ENCODE measurements at regions not wholly inside any gene's neighbourhood (a gene's known extent, or its start where the extent isn't known, plus 50 kb on each side); places are given as distances from the start of the nearest gene placed in this dataset.

- TF ChIP-seq, protein P1, sequence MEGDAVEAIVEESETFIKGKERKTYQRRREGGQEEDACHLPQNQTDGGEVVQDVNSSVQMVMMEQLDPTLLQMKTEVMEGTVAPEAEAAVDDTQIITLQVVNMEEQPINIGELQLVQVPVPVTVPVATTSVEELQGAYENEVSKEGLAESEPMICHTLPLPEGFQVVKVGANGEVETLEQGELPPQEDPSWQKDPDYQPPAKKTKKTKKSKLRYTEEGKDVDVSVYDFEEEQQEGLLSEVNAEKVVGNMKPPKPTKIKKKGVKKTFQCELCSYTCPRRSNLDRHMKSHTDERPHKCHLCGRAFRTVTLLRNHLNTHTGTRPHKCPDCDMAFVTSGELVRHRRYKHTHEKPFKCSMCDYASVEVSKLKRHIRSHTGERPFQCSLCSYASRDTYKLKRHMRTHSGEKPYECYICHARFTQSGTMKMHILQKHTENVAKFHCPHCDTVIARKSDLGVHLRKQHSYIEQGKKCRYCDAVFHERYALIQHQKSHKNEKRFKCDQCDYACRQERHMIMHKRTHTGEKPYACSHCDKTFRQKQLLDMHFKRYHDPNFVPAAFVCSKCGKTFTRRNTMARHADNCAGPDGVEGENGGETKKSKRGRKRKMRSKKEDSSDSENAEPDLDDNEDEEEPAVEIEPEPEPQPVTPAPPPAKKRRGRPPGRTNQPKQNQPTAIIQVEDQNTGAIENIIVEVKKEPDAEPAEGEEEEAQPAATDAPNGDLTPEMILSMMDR (IDR thresholded peaks at IDR 0.05; ENCODE audit: unreplicated experiment), result no peak
- Mint-ChIP-seq H3K4me3 (ENCODE audit: unreplicated experiment) (no peak overlapping the region), H3K27me3 (ENCODE audit: unreplicated experiment) (no peaks in the 10 kb centered on the region), H3K4me1 (ENCODE audit: unreplicated experiment) (no peaks in the 10 kb centered on the region), H3K9me3 (ENCODE audit: unreplicated experiment) (no peaks in the 10 kb centered on the region), H3K36me3 (ENCODE audit: low read depth, unreplicated experiment) (no peaks in the 10 kb centered on the region), H3K27ac (ENCODE audit: unreplicated experiment) (no peak overlapping the region)
- no peak for DNase-seq (ENCODE audit: low spot score)
Measured at GRCh38 chr2:14747447-14747846, 114.9 kb downstream of the LRATD1 start.

- Mint-ChIP-seq H3K27ac (ENCODE audit: unreplicated experiment) (no peak overlapping the region), H3K9me3 (ENCODE audit: unreplicated experiment) (no peaks in the 10 kb centered on the region), H3K4me1 (ENCODE audit: unreplicated experiment) (no peaks in the 10 kb centered on the region), H3K27me3 (ENCODE audit: unreplicated experiment) (no peaks in the 10 kb centered on the region), H3K36me3 (ENCODE audit: low read depth, unreplicated experiment) (no peaks in the 10 kb centered on the region), H3K4me3 (ENCODE audit: unreplicated experiment) (no peak overlapping the region)
- TF ChIP-seq, protein P1 (IDR thresholded peaks at IDR 0.05; ENCODE audit: unreplicated experiment), result no peak
- DNase-seq (ENCODE audit: low spot score), result no peak
Measured at GRCh38 chr2:14749884-14750283, 117.4 kb downstream of the LRATD1 start.

- DNase-seq (ENCODE audit: low spot score), result no peak
- H3K4me1 Mint-ChIP-seq (ENCODE audit: unreplicated experiment), result no peaks in the 10 kb centered on the region
- no peaks in the 10 kb centered on the region for H3K36me3 Mint-ChIP-seq (ENCODE audit: low read depth, unreplicated experiment)
- no peaks in the 10 kb centered on the region for H3K27me3 Mint-ChIP-seq (ENCODE audit: unreplicated experiment)
- no peaks in the 10 kb centered on the region for H3K9me3 Mint-ChIP-seq (ENCODE audit: unreplicated experiment)
- H3K27ac Mint-ChIP-seq (ENCODE audit: unreplicated experiment), result no peak overlapping the region
- H3K4me3 Mint-ChIP-seq (ENCODE audit: unreplicated experiment), result no peak overlapping the region
- TF ChIP-seq, protein P1 (IDR thresholded peaks at IDR 0.05; ENCODE audit: unreplicated experiment), result no peak
Measured at GRCh38 chr2:14750433-14750832, 117.9 kb downstream of the LRATD1 start.

GRCh38 chr2:14751581-14751980, 119.1 kb downstream of the LRATD1 start:
- H3K27me3 Mint-ChIP-seq (ENCODE audit: unreplicated experiment), result no peaks in the 10 kb centered on the region
- no peak overlapping the region for H3K4me3 Mint-ChIP-seq (ENCODE audit: unreplicated experiment)
- H3K9me3 Mint-ChIP-seq (ENCODE audit: unreplicated experiment), result no peaks in the 10 kb centered on the region

DNA sequence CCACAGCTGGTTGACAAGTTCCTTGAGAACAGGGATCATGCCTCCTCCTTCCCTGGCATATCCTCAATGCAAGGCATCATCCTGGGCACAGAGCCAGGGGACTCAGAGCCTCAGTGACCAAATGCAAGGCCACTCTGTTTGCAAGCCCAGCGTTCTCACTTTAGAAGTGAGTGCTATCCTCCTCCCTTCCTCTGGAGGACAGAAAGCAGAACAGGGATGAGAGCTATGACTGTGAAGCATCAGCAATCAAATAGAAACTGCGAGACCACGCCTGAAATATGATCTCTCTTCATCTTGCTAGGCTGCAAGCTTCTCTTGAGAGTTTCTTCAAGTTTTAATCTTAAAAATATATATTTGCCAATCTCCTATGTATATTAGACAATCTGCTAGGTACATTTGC, 119.8 kb downstream of the LRATD1 start:
- H3K36me3 Mint-ChIP-seq (ENCODE audit: low read depth, unreplicated experiment), result no peaks in the 10 kb centered on the region
- no peak for DNase-seq (ENCODE audit: low spot score)
- no peaks in the 10 kb centered on the region for H3K27me3 Mint-ChIP-seq (ENCODE audit: unreplicated experiment)
- no peaks in the 10 kb centered on the region for H3K9me3 Mint-ChIP-seq (ENCODE audit: unreplicated experiment)
- no peak overlapping the region for H3K4me3 Mint-ChIP-seq (ENCODE audit: unreplicated experiment)
- TF ChIP-seq, protein P1 (IDR thresholded peaks at IDR 0.05; ENCODE audit: unreplicated experiment), result no peak
- no peak overlapping the region for H3K27ac Mint-ChIP-seq (ENCODE audit: unreplicated experiment)
- H3K4me1 Mint-ChIP-seq (ENCODE audit: unreplicated experiment), result no peaks in the 10 kb centered on the region

More at GRCh38 chr2:14751581-14751980, 119.1 kb downstream of the LRATD1 start:
- no peak overlapping the region for H3K27ac Mint-ChIP-seq (ENCODE audit: unreplicated experiment)
- TF ChIP-seq, protein P1 (IDR thresholded peaks at IDR 0.05; ENCODE audit: unreplicated experiment), result no peak
- no peaks in the 10 kb centered on the region for H3K36me3 Mint-ChIP-seq (ENCODE audit: low read depth, unreplicated experiment)
- no peaks in the 10 kb centered on the region for H3K4me1 Mint-ChIP-seq (ENCODE audit: unreplicated experiment)
- no peak for DNase-seq (ENCODE audit: low spot score)

Measured in endothelial cell (in vitro differentiated cells).